PC-9 (cell line): ENCODE measurements at regions not wholly inside any gene's neighbourhood (a gene's known extent, or its start where the extent isn't known, plus 50 kb on each side); places are given as distances from the start of the nearest gene placed in this dataset.

Source experiments
- BruUV-seq: library from RNA; stranded (reverse); fragments of 400-500 nt; replicated peaks from 2 replicates; lab custom pipeline; 2021; lab: Mats Ljungman, UMichigan
- CTCF ChIA-PET: fragments of 300-600 bp; sonication (Branson Sonifier 250); formaldehyde crosslinking; loops from one replicate; lab custom pipeline; 2022; ENCODE audit warnings: antibody characterized with exemption; lab: Charles Lee
- POLR2A ChIA-PET: fragments of 300-600 bp; sonication (Branson Sonifier 250); formaldehyde crosslinking; loops from one replicate; lab custom pipeline; 2022; ENCODE audit warnings: antibody characterized with exemption; ENCODE audit not compliant: unreplicated experiment; lab: Charles Lee
- DNase-seq, 2 experiments: peaks; one replicate each; pipeline versions ENCODE4 v3.0.0 to v3.0.0-alpha.2; 2015 to 2022; ENCODE audit warnings: mixed read lengths in 1 of 2
- H2AFZ ChIP-seq: fragments of 200-600 bp; sonication (generic); 2 replicates; pipeline ENCODE4 v1.8.1; 2017; ENCODE audit warnings: antibody characterized with exemption
- H3F3A ChIP-seq: fragments of 200-600 bp; sonication (generic); 2 replicates; pipeline ENCODE4 v1.8.1; 2017; ENCODE audit warnings: antibody characterized with exemption, mild to moderate bottlenecking, low read depth; ENCODE audit not compliant: insufficient read depth
- H3K27ac ChIP-seq: fragments of 200-600 bp; sonication (generic); 2 replicates; pipeline ENCODE4 v1.6.1; 2016; ENCODE audit warnings: mixed run types
- H3K27me3 ChIP-seq: fragments of 200-600 bp; sonication (generic); 2 replicates; pipeline ENCODE4 v1.6.1; 2016; ENCODE audit warnings: low read depth, mixed run types; ENCODE audit not compliant: insufficient read depth
- H3K36me3 ChIP-seq: fragments of 200-600 bp; sonication (generic); 2 replicates; pipeline ENCODE4 v1.6.1; 2016; ENCODE audit warnings: low read depth, mixed run types
- H3K4me1 ChIP-seq: fragments of 200-600 bp; sonication (generic); replicated peaks from 2 replicates; pipeline ENCODE4 v1.6.1; 2016; ENCODE audit warnings: mixed run types; ENCODE audit not compliant: insufficient read depth
- H3K4me2 ChIP-seq: fragments of 200-600 bp; sonication (generic); 2 replicates; pipeline ENCODE4 v1.6.1; 2017; ENCODE audit warnings: mixed run types
- H3K4me3 ChIP-seq: fragments of 200-600 bp; sonication (generic); 2 replicates; pipeline ENCODE4 v1.6.1; 2016; ENCODE audit warnings: mixed run types
- H3K79me2 ChIP-seq: fragments of 200-600 bp; sonication (generic); 2 replicates; pipeline ENCODE4 v1.6.1; 2017; ENCODE audit warnings: low read depth, mixed run types
- H3K9me2 ChIP-seq: fragments of 200-600 bp; sonication (generic); 2 replicates; pipeline ENCODE4 v1.8.1; 2017; ENCODE audit warnings: mild to moderate bottlenecking; ENCODE audit not compliant: insufficient read depth
- H3K9me3 ChIP-seq: fragments of 200-600 bp; sonication (generic); 2 replicates; pipeline ENCODE4 v1.8.1; 2016; ENCODE audit warnings: low read depth; ENCODE audit not compliant: insufficient read depth
- H4K20me1 ChIP-seq: fragments of 200-600 bp; sonication (generic); 2 replicates; pipeline ENCODE4 v1.8.1; 2017; ENCODE audit not compliant: insufficient read depth
- EZH2 ChIP-seq: fragments of 200-600 bp; sonication (generic); IDR thresholded peaks from 2 replicates; pipeline ENCODE4 v1.8.0; 2017; ENCODE audit warnings: antibody characterized with exemption, low read depth
- intact Hi-C: fragments of 100-400 bp; cut with micrococcal nuclease; formaldehyde crosslinking; loops from one replicate; pipeline ENCODE4 v1.10.0; 2022; ENCODE audit not compliant: unreplicated experiment
- TF ChIP-seq, protein P1 (sequence below): fragments of 200-600 bp; sonication (generic); conservative IDR thresholded peaks from 2 replicates; pipeline ENCODE4 v1.6.1; 2017; ENCODE audit warnings: mixed run types, antibody characterized with exemption, mild to moderate bottlenecking, moderate library complexity

- H3K4me3 ChIP-seq = no peak overlapping the region
- CTCF ChIA-PET = interaction anchor here (0.6 to 0.7 kb wide), 2 partner anchors 530 to 1908 kb away, joined by 3 read pairs; no protein-coding TSS in a partner anchor
- H3K4me1 ChIP-seq = no peaks in the 10 kb centered on the region
- peak in 1 of 2 experiments; percentile 25 for DNase-seq
- no TSS peak for BruUV-seq
- H4K20me1 ChIP-seq = no peaks in the 10 kb centered on the region
- H2AFZ ChIP-seq = no peak overlapping the region
- no peaks in the 10 kb centered on the region for H3K9me2 ChIP-seq
- H3K27ac ChIP-seq = no peak overlapping the region
- no peaks in the 10 kb centered on the region for H3K9me3 ChIP-seq
- no peak overlapping the region for H3K4me2 ChIP-seq
- POLR2A ChIA-PET = no interaction called here
- TF ChIP-seq EZH2 = no peak
- TF ChIP-seq, protein P1, sequence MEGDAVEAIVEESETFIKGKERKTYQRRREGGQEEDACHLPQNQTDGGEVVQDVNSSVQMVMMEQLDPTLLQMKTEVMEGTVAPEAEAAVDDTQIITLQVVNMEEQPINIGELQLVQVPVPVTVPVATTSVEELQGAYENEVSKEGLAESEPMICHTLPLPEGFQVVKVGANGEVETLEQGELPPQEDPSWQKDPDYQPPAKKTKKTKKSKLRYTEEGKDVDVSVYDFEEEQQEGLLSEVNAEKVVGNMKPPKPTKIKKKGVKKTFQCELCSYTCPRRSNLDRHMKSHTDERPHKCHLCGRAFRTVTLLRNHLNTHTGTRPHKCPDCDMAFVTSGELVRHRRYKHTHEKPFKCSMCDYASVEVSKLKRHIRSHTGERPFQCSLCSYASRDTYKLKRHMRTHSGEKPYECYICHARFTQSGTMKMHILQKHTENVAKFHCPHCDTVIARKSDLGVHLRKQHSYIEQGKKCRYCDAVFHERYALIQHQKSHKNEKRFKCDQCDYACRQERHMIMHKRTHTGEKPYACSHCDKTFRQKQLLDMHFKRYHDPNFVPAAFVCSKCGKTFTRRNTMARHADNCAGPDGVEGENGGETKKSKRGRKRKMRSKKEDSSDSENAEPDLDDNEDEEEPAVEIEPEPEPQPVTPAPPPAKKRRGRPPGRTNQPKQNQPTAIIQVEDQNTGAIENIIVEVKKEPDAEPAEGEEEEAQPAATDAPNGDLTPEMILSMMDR = peak; percentile 74
- H3F3A ChIP-seq = no peaks in the 10 kb centered on the region
- intact Hi-C loops = loop anchor here (1.0 to 10.0 kb wide), 3 partner anchors 612 to 1589 kb away; no protein-coding TSS in a partner anchor
- no peaks in the 10 kb centered on the region for H3K79me2 ChIP-seq
- H3K27me3 ChIP-seq = 0 out of 2 replicates have a peak, but pooled peaks cover 5% of the 10 kb centered on the region
- no peaks in the 10 kb centered on the region for H3K36me3 ChIP-seq
These were observed 338.5 kb downstream of the PMP22 start for GRCh38 chr17:14926526-14927122.

GRCh38 chr17:14926073-14926472 is 339.1 kb downstream of the PMP22 start:
- no peak for DNase-seq
- H3K4me2 ChIP-seq = no peak overlapping the region
- H3K4me1 ChIP-seq = no peaks in the 10 kb centered on the region
- H3K36me3 ChIP-seq = no peaks in the 10 kb centered on the region
- POLR2A ChIA-PET = no interaction called here
- BruUV-seq = no TSS peak
- H3K27me3 ChIP-seq = 0 out of 2 replicates have a peak, but pooled peaks cover 5% of the 10 kb centered on the region
- H3F3A ChIP-seq = no peaks in the 10 kb centered on the region
- H3K27ac ChIP-seq = no peak overlapping the region
- no peaks in the 10 kb centered on the region for H3K9me3 ChIP-seq
- TF ChIP-seq, protein P1 = no peak
- TF ChIP-seq EZH2 = no peak
- no peaks in the 10 kb centered on the region for H4K20me1 ChIP-seq
- no peaks in the 10 kb centered on the region for H3K9me2 ChIP-seq
- no peak overlapping the region for H3K4me3 ChIP-seq
- no peaks in the 10 kb centered on the region for H3K79me2 ChIP-seq
- no peak overlapping the region for H2AFZ ChIP-seq
- intact Hi-C loops = loop anchor here (1.0 to 10.0 kb wide), 3 partner anchors 611 to 1589 kb away; no protein-coding TSS in a partner anchor
- CTCF ChIA-PET = no interaction called here

GRCh38 chr17:14925498-14925897 is 339.6 kb downstream of the PMP22 start:
- BruUV-seq = no TSS peak
- Histone ChIP-seq H3K79me2 (no peaks in the 10 kb centered on the region), H3K4me3 (no peak overlapping the region), H2AFZ (no peak overlapping the region), H3K27ac (no peak overlapping the region), H3K9me3 (no peaks in the 10 kb centered on the region), H3K9me2 (no peaks in the 10 kb centered on the region), H4K20me1 (no peaks in the 10 kb centered on the region), H3K4me1 (no peaks in the 10 kb centered on the region), H3F3A (no peaks in the 10 kb centered on the region), H3K27me3 (0 out of 2 replicates have a peak, but pooled peaks cover 5% of the 10 kb centered on the region), H3K36me3 (no peaks in the 10 kb centered on the region), H3K4me2 (no peak overlapping the region)
- CTCF ChIA-PET = no interaction called here
- DNase-seq = no peak
- TF ChIP-seq, protein P1 = no peak
- TF ChIP-seq EZH2 = no peak
- POLR2A ChIA-PET = no interaction called here
- intact Hi-C loops = loop anchor here (5.0 to 10.0 kb wide), 2 partner anchors 611 to 1588 kb away; no protein-coding TSS in a partner anchor
